Keratinocyte (primary cell): ENCODE measurements at regions not wholly inside any gene's neighbourhood (a gene's known extent, or its start where the extent isn't known, plus 50 kb on each side); places are given as distances from the start of the nearest gene placed in this dataset.

Experiments used
- CTCF ChIP-seq, 3 experiments: IDR thresholded peaks in 1 of 3; conservative IDR thresholded peaks in 1 of 3; optimal IDR thresholded peaks in 1 of 3; 2 replicates in 2 of 3; 3 replicates in 1 of 3; pipeline versions ENCODE3 to v1.5.1; 2011; ENCODE audit warnings: low read length in 3 of 3, mild to moderate bottlenecking in 3 of 3, moderate library complexity in 2 of 3, control low read depth in 1 of 3, inconsistent platforms in 1 of 3; ENCODE audit not compliant: insufficient read depth in 2 of 3; ENCODE audit errors: extremely low read depth in 1 of 3
- EZH2 ChIP-seq: IDR thresholded peaks from one replicate; pipeline ENCODE4 v1.6.1; 2012; ENCODE audit warnings: inconsistent platforms, mild to moderate bottlenecking, low read length, moderate library complexity

GRCh38 chr9:3008091-3008490, 164.2 kb upstream of the PUM3 start:
- TF ChIP-seq CTCF (optimal IDR thresholded peaks at IDR 0.05 in 1 of 3, IDR thresholded peaks at IDR 0.05 in 1 of 3, conservative IDR thresholded peaks at IDR 0.05 in 1 of 3; ENCODE audit: extremely low read depth in 1 of 3, insufficient read depth in 2 of 3, low read length in 3 of 3) (no peak), EZH2 (no peak)
